NCI-H1048 (cell line): ENCODE measurements at regions not wholly inside any gene's neighbourhood (a gene's known extent, or its start where the extent isn't known, plus 50 kb on each side); places are given as distances from the start of the nearest gene placed in this dataset.
"Not testable (repeated sequence)": the region's sequence is repeated elsewhere in the genome, so short reads cannot be mapped to it uniquely, and the experiment has no call there.

ENCODE experiments used
- DNase-seq: peaks from one replicate; lab custom pipeline; 2025; lab: John Stamatoyannopoulos, UW

DNA sequence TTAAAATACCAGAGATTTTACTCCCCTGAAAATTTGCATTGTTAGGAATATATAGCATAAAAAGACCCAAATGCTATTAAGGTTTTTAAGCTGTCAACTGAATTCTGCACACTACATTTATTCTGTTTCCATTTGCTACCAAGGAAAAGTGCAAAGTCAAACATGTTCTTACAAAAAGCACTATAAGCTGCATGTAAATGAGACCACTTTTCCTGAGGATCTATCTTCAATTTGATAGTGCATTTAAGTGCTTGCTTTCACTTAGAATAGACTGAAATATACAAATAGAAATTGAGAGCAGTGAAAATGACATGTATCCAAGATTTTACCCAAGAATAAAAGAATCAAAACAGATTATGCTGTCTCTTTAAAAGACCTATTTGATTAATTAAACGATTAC, 1216.2 kb downstream of the ROBO2 start:
- DNase-seq = no peak

DNA sequence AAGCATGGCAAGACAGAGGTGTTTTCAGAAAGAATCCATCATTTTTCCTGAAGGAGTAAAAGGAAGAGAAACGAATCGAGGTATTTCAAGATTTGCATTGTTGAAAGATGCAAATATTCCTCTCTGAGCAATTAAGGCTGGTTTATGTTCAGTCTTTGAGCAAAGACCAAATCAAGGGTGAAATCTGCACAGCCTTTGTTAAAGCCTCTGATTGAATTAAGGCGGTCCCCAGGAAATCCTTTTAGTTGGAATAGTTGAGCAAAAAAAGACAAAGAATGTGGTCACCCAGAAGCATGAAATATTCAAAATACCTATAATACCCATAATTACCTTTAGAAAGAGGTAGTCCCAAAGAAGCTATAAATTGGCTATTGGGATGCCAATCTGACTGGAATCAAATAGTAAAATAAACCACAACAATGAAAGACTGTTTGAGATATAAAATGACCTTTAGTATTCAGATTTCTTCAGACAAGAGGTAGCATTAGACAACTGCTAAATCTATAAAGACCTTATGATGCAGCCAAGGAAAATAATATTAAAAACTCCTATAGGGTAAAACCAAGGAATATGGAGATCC, 1218.1 kb downstream of the ROBO2 start:
- peak; percentile 66 for DNase-seq

DNA sequence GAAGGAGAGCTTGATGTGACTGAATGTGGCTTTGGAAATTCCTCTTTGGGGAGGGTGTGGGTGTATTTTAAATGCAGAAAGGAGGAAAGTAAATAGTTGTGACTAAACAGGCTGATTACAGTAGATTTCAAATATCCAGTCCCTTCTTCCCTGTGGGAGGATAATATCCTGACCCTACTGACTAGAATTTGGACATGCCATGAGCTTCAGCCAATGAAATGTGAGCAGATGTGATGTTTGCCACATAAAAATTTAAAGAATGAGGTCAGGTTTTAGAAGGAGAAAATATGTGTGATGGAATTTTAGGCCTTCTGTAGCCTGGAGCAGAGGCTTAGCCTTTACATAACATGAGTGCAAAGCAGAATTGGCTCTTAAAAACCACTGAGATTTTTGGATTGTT, 1218.9 kb downstream of the ROBO2 start:
- no peak for DNase-seq

DNA sequence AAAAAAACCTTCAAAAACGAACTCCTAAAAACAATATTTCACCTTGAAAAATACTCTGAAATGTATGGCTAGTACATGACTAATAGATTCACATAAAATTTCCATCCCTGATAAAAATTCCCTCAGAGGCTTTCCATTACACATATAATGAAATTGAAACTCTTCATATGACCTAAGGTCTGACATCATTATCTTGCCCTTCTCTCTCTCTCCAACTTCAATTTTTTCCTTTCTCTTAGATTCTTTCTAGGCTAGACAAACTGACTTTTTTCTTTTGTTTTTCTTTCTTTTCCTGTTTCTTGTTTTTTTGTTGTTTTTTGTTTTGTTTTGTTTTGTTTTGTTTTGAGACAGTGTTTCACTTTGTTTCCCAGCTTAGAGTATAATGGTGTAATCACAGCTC, 1220.5 kb downstream of the ROBO2 start:
- no peak for DNase-seq

DNA sequence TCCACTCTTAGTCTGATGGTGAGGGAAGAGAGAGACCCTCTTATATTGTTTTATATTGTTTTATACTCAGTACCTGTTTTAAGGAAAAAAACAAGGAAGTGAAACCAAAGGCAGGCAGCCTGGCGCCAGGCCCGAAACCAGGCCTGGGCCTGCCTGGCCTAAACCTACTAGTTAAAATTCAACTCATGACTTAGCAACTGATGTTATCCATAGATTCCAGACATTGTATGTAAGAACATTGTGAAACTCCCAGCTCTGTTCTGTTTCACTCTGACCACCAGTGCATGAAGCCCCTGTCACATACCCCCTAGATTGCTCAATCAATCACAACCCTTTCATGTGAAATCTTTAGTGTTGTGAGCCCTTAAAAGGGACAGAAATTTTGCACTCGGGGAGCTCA, 1226.7 kb downstream of the ROBO2 start:
- not testable (repeated sequence) for DNase-seq

DNA sequence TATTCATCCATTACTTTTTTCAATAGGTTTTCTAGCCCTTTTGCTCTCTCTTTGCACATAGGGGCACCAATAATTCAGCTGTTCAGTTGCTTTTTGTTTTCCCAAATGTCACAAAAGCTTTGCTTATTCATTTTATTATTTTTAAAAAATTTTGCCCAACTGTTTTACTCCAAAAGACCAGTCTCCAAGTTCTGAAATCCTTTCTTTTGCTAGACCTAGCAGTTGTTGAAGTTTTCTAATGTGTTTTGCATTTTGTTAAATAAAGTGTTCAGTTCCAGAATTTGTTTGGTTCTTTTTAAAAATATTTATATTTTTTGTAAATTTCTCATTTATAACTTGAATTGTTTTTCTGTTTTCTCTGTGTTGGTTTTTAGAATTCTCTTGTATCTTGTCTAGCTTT, 1227.3 kb downstream of the ROBO2 start:
- no peak for DNase-seq

DNA sequence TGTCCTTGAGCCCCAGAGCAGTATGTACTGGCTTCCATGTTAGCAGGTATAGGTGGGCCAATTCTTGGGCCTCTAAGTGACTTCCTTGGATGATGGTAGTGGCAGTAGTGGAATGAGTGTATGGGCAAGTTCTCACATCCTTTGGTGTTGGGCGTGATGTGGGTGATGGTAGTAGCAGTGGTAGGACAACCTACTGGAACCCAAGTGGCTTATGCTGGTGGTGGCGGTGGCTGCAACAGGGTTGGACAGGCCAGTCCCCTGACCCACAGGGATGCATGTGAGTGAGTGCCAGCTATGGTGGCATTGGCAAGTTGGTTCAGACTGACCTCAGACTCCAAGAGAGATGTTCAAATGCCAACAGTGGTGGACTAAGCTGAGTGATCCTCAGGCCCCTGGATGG, 1228.2 kb downstream of the ROBO2 start:
- no peak for DNase-seq

DNA sequence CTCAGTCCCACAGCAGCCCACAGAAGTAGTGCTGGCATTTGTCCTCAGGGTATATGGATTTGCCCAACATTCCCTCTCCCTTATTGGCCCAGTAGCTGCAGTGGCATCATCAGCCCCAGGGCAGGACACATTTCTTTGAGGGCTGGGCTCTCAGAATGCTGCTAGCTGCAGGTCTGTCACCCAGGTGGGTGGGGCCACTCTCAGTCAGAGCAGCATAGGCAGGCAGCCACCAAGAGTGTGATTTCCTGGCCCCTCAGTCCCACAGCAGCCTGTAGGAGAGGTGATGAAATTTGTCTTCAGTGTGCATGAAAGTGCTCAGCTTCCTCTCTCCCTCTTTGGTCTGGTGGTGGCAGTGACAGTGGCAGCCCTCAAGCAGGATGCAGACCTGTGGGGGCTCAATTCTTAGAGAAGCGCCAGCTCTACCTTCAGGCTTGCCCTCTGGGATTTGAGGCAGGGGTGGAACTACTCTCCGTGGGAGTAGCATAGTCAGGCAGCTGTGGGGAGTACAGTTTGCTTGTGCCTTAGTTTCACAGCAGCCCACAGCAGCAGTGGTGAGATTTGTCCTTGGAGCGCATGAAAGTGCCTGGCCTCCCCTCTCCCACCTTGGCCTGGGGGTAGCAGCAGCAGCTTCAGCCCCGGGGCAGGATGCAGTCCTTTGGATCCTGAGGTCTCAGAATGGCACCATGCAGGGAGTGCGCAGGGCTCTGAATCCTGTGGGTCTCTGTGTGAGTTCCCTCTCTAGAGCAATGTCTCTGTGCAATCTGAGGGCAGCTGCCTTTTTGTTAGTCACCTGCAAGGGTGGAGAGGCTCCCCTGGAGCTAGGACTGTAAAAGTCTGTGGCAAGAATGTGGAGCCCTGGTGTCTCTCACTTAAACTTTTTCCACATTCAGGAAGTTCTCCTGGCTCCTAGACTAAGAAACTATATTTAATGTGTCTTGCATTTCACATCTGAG, 1229.1 kb downstream of the ROBO2 start:
- no peak for DNase-seq

DNA sequence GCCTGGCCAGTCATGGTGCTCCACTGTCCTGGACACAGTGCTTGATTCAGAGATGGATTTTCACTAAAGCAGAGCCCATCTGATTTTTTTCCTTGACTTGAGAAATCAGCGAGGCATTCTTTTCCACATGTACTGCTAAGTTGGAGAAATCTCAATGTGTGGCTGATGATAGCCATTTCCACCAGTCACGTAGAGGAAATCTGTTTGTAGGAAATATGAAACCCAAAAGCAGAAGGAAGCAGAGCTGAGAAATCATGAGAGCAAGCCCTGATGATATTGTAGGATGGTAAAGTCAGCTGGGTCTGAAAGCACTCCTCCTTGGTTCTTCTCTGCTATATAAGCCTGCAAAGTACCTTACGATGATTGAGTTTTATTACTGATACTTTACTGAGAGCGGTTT, 1233.4 kb downstream of the ROBO2 start:
- no peak for DNase-seq

DNA sequence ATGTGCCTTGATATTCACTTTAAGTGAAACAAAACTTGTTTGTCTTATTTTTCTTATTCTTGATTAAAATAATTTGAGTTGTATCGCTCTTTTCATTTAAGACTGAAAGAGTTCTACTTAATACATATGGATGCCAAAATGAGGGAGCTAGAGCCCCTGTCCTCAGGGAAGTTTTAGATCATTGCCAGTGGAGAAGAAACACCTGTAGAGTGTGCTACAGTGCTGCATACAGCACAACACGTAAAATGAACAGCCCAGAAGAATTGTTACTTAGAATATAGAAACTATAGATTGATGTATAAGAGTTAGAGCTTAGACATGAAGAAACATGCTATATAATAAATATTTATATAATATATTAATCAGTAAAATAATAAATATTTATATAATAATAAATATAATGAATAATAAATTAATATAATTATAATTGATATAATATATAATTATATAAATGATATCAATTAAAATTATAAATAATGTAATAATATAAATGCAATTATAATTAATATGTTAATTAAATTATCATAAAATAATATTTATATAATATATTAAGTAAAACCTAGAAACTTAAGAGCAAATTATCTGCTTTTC, 1234.7 kb downstream of the ROBO2 start:
- no peak for DNase-seq

DNA sequence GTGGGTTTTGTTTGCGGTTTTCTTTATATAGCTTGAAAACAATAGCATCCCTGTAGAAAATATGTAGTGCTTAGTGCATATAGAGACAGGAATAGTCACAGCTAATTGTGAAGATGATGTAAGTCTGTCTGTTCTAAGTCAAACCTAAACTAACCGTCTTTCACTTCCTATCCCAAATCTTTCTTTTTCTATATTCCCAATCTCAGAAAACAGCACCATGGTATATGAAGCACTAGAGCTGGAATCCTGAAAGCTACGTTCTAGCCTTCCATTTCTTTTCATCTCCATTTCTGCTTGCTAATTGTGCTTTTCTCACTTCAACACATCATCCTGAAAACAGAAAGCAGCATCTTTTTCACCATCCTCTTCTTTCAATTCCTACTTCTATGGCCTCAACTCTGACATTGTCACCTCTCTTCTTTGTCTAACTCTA, 1235.5 kb downstream of the ROBO2 start:
- no peak for DNase-seq

DNA sequence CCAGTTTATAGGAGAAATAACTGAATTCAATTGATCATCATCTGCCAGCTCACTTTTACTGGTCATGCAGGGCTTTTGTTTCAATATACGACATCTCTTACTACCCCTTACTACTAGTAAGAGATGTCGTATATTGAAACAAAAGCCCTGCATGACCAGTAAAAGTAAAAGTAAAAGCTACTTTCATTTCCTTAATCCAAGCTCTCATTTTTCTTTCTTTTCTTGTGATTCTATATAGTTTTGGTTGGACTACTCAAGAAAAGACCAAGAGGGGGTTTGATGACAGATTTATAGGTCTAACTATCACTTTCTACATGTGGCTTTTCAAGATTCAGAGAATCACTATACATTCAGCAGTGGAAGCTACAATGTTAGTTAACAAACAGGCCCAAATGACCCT, 1237.3 kb downstream of the ROBO2 start:
- no peak for DNase-seq

DNA sequence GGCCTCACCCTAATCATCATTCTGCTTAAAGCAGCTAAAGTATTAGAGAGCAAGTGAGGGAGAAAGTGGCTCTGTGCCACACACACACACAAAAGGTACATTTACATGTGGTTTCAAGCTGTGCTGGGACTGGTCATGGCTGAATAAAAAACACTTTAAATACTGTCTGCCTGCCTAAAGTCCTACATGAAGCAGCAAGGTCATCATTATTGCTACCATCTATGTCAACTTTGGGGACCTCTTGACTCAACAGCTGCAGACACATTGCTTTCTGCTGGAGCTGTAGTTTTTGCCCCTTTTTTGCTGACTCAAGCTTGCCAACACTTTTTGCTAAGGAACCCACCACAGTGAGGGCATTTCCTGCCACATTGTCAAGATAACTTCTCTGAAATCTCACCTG, 1237.9 kb downstream of the ROBO2 start:
- no peak for DNase-seq

DNA sequence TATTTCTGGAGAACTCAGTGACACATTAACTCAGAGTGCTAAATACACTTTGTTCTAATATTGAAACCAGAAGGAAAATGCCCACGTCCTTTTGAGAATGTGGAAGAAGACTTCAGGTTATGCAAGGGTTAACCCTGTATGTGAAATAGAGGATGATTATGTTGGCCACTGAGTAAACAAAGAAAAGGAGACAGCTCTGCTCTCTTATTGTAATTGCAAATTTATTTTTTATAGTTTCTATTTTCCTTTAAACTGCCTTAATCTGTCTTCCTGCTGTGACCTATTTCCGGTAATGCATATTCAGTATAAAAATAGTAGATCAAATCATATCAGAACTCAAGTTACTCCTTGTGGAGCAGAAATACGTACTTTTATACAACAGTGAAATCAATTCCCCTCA, 1239.2 kb downstream of the ROBO2 start:
- DNase-seq = no peak

DNA sequence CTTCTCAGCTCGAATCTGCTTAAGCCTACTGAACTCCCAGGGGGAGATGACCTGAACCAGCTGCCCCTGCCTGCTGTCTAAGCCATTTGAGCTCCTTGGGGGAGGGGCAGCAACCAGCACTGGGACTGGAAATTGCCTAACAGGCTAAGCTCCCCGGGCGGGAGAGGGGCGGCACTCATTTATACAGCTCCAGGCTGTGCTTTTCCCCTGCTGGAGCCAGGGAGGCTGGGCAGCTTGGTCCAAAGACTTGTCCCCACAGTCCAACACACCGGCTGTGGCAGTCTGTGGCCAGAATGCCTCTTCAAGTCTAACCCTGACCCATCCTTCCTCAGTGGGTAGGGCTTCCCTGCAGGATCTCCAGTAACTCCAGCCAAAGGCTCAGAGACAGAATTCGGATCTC, 1241.5 kb downstream of the ROBO2 start:
- no peak for DNase-seq

DNA sequence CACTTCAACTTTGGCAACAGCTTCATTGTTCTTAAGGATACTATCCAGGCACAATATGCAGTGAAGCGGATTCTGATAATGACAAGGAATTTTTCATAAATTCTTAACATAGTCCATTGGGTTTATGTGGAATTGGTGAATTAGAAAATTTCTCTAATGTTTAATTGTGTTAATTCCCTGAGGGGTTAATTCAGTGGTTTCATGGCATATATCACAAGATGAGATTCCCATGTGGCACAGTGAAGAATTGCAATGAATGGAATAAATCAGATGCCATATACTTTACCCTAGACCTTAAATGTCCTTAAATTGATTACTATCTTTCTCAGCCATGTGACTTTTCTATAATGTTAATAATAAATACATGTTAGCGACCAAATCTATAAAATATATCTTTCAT, 1244.1 kb downstream of the ROBO2 start:
- no peak for DNase-seq

DNA sequence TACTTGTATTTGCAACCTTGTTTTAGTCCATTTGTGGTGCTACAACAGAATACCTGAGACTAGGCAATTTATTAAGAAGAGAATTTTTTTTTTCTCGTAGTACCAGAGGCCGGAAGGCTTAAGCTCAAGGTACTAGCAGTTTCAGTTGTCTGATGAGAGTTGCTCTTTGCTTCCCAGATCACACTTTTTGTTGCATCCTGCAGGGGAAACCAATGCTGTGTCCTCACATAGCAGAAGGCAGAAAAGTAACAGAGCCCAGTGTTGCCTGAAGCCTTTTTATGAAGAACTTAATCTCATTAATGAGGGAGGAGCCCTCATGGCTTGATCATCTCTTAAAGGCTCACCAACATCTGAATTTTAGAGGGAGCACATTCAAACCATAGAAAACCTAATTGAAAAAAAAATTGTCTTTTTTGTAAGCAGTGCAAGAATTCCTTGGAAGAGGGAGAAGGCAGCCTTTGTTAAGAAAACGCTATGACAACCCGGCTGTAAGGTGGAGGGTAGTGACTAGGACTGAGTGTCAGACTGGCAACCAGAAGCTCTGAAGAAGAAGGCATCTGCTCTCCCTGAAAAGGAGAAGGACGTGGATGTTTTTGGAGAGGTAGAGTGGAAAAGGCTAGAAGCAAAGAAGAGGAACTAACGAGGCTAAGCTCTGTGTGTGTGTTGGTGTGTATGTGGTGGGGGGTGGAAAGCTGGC, 1245.3 kb downstream of the ROBO2 start:
- DNase-seq = no peak

DNA sequence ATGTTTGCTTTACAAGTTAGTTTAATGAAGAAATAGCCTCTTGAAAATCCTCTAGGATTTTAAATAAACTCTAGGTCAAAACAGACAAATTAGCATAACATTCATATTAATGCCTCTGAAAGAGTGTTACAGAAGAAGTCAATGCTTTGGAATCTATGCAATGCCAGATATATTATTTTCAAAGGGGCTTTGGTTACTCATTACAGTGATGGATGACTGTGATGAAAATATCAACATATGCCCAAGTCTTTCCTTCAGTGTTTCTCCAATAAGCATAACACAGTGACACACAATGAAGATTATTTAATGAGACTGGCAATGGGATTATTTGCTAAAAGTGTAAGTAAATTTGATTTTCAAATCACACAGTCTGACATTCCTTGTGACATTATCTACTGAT, 1247.2 kb downstream of the ROBO2 start:
- DNase-seq = no peak

DNA sequence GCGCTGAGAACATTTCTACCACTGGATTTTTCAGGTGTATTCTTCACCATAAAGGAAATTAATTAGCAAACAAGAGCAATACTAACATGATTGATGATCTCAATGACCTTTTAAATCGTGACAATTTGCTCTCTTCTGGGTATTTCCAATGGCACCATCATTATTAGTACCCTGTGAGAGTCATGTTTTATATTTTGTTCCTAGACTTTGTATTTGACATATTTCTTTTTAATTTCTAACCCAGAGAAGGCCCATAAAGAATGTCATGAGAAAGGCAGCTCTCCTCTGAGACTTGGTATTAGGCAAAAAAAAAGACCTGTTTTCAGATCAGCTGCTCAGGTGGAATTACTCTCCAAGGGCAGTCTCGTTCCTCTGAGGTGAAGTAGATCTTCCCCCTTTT, 1253.4 kb downstream of the ROBO2 start:
- DNase-seq = no peak

DNA sequence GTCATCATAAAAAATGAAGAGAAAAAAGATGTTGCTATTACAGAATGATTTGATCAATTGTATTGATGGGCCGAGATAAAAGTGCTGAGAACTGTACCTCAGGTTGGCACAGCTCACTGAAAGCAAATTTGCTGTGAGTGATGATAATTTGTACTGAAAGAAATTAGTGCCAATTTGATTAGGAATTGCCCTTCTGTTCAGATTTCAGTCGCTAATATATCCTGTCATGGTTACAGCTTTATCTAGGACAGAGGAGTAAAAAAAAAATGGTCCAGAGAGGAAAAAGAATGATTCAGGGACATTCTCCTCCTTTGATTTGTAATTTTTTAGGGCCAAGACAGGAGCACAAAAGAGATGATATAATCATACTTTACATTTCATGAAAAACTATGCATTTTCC, 1264.2 kb downstream of the ROBO2 start:
- no peak for DNase-seq

DNA sequence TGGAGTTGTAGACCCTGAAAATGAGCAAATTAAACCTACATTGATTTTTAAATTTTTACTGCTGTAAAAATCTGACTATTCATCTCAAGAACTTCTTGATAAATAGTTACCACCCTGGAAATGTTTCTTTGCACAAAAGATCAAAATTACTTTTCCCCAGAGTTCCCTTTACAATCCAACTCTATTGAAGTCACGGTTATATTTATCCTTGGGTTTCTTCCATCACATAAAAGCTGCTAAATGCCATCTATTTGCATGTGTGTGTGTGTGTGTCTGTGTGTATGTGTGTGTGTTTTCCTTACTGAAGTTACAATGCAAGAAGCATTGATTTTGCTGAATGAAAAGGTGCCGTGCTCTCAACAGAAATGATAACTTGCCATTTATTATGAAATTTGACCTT, 1273.0 kb downstream of the ROBO2 start:
- DNase-seq = no peak

DNA sequence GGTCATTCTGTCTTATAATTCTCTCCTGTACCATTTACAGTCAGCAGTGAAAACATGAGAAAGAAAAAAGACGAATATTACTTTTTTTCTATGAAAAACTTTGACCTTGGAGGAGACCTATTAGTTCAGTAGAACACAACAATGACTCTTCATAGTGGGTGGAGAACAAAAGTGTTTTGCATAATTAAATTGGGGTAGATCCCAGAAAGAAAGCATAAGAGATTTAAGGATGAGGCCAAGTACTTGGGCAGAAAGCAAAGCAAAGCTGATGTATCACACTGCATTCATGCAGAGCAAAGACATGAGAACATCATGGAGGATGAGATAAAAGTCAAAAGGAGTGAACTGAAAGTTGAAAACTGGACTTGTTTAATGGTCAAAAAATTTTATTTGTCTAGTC, 1273.4 kb downstream of the ROBO2 start:
- no peak for DNase-seq

DNA sequence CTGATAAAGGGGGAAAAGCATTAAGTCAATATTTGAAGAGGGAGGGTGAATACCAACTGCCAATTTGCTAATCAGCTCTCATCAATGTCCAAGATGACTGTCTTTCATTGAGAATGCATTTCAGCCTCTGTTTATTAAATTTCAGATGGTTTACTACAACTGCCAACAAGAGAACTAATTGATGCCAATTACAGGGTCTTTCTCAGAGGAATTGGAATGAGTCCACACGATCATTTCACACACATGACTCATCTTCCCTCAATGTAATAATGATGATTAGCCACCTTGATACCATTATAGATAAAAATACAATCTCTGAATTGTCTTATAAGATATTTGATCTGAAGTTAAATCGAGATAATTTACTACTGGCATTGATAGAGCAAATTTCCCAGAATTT, 1274.4 kb downstream of the ROBO2 start:
- DNase-seq = no peak
